T-helper 2 cell (primary cell): ENCODE measurements at regions not wholly inside any gene's neighbourhood (a gene's known extent, or its start where the extent isn't known, plus 50 kb on each side); places are given as distances from the start of the nearest gene placed in this dataset.

ENCODE experiments used
- DNase-seq, 5 experiments: peaks; one replicate each; pipeline versions ENCODE4 v3.0.0 to v3.0.0-alpha.2; 2012 to 2022

DNA sequence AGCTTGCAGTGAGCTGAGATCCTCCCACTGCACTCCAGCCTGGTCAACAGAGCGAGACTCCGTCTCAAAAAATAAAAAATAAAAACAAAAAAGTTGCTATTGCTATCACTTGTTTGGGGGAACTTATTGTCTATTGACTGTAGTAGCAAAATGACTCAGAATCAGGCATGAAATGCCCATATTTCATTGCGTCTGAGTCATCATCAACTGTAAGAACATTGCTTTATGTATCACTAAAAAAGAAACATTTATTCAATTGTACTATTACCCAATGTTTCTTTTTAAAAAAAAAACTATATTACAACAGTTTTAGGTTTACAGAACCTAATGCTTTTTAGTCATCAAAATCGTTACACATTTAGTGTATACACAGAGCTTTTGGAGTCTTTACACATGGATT lies 91.0 kb upstream of the FMN2 start:
- DNase-seq: peak in 1 of 5 experiments; percentile 70

DNA sequence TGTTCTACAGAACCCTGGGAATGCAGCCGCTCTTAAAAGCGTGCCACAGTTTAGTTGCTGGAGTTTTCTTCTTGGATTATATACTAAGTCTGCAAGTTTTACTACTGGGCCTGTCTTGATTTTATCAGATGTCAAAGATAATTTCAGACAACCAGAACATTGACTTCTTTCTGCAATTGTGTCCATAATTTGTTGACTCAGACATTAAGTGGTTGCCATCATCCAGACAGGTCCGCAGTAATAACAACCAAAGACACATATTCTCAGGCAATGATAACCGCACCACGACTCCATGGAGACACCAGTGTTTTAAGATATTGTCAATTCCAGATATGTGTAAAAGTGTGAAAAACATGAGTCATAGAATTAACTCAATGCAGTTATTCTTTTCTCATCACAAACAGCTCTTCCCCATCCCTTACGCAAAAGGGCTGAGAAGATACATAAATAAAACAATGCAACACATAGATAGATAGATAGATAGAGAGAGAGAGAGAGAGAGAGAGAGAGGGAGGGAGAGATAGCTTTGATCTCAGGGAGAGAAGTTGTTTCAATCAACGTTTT lies 90.4 kb upstream of the FMN2 start:
- peak in 1 of 5 experiments; percentile 48 for DNase-seq

DNA sequence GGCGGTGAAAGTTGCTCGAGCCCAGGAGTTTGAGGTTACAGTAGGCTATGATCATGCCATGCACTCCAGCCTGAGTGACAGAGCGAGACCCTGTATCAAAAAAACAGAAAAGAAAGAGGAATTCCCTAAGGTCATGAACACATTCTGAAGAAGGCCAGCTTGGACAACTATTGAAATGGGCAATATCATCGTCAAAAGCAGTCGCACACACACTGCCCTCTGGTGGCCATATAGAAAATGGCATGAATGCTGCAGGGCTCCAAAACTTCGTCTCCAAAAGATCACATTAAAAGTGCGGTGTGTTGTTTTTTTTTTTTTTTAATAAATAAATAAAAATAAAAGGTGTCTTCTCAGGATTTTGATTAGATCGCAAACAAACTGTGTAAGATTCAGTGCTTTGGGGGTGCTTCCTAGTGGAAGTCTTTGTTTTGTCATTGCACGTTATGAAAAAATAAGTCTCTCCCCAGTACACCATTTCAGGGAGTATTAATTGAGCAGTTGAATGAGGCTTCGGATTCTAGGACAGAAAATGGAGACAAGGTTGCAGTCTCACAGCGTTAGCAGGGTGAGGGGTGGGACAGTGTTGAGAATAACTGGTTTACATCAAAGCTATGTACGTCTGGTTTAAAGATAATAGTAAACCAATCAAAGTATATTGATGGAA lies 87.5 kb upstream of the FMN2 start:
- peak in 1 of 5 experiments; percentile 7 for DNase-seq

DNA sequence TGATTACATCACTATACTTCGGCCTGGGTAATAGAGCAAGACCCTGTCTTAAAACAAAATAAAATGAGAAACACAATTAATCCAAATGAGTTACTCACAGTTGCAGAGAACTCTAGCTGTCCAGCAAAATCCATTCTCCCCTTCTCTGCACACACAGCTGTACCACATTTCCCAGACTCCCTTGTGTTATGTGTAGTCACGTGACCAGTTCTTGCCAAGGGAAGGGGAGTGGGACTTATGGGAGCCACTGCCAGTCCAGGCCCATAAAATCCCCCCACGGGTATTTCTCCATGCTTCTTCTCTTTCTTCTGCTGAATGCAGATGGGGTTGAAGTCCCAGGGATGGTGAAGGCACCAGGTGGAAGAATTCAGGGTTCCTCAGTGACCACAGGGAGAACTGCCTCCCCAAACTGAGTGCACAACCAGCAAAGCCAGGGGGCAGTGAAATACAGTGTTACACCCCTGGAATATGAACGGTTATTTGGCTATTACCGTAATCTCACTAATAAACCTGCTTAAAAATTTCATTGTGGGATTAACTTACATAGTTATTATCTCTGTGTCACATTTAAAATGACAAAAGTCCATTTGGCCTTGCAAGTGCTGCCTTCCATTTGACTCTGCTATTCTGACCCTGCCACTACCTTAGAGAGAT lies 85.6 kb upstream of the FMN2 start:
- no peak for DNase-seq

DNA sequence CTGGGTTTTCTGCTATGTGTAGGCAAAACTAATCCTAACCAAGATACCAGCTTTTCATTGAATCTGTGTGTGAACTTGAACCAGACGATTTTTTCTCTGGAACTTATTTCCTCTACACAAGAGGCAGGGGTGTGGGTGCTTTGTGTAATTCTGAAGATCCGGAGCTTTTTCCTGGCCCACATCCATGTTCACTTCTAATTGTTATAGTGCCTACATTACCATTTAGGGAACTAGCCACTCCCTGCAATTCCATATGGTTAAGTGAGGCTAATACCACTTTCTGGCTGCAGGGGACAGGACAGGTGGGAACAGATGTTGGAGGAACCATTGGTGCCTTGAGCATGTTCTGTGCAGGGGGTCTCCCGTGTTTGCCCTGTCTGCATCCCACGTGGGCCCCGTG lies 83.4 kb upstream of the FMN2 start:
- DNase-seq: no peak

DNA sequence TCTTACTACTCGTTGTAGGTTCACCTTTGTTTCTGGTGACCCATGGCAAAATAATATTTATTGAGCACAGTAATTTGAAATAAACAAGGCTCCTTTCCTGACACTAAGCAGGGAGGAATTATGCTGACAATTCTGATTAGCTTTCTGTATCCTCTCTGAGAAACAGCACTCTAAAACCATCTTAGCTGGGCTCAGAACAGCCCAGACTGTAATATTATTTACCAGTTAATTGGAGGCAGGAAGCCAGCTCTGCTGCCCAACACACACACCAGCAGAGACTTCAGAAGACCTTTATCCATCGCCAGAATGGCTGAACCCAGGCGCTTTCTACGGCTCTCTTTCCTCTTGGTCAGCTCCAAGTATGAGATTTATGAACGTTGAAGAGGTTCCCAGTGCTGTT lies 77.6 kb upstream of the FMN2 start:
- DNase-seq: no peak

DNA sequence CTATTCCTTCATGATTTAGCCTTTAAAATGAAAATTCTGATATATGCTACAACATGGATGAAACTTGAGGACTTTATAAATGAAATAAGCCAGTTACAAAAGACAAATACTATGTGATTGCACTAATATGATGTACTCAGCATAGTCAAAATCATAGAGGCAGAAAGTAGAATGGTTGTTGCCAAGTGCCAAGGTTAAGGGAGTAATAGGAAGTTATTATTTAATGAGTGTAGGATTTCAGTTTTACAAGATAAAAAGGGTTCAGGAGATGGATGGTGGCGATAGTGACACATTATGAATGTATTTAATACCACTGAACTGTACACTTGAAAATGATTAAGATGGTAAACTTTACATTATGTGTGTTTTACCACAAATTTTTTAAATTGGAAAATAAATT lies 73.1 kb upstream of the FMN2 start:
- DNase-seq: no peak

DNA sequence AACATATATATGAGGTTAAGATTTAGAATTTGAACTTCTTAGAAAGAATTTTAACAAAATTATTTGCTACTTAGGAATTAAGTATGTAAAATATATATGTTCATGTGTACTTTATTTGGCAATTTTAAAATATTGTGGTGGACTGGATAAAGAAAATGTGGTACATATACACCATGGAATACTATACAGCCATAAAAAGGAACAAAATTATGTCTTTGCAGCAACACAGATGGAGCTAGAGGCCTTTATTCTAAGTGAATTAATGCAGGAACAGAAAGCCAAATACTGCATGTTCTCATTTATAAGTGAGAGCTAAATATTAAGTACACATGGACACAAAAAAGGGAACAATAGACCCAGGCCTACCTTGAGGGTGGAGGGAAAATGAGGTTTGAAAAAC lies 72.2 kb upstream of the FMN2 start:
- DNase-seq: no peak

DNA sequence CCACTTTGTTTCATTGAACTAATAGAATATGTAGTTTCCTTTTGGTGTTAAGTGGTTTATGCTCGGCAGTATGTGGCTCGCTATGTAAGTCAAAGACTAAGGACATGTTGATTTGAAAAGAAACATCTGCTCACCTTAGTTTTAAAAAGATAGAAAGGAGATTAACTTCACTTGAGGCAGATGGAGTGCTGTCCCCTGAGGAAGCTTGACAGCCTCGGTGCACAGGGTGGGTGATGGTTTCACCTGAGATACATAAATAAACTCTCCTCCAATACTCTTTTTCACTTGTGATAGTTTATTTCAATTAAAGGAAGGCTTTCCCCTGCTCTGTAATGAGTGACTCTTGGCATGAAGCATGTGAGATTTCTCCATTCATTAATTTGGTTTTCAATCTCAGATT lies 70.8 kb upstream of the FMN2 start:
- DNase-seq: no peak

DNA sequence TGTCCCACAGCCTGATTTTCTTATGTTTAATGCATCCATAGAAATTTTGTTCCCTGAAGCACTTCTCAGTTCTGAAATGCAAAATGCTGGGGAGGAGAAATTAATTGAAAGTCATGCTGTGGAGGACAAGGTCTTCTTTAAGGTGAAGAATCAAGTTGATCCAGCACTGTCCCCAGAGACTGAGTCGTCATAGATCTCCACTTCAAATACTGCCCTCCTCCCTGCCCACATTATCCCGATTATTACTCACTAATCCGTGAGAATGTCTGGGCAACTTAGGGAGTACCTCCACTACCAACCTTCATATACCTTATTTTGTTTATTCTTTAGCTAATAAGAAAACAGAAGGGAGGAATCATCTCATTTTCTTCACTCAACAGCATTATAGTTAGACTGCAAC lies 70.0 kb upstream of the FMN2 start:
- no peak for DNase-seq

DNA sequence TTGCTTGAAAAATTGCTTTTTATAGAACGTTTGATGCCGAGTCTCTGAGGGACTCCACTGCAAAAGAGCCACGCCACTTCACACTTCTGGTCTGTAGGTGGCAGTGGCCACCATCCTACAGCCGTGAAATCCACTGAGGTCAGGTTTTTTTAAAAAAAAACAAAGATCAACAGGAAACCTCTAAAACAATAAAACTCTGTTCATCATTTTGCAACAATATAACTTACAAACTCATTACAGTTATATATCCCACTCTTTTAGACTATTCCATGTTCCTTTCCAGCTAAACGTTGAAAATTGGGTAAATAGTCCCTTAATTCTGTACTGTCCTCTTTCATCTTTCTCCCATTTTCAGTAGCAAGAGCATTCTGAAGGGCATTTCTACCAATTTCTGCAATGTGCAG lies 64.6 kb upstream of the FMN2 start:
- DNase-seq: peak in 1 of 5 experiments; percentile 40

DNA sequence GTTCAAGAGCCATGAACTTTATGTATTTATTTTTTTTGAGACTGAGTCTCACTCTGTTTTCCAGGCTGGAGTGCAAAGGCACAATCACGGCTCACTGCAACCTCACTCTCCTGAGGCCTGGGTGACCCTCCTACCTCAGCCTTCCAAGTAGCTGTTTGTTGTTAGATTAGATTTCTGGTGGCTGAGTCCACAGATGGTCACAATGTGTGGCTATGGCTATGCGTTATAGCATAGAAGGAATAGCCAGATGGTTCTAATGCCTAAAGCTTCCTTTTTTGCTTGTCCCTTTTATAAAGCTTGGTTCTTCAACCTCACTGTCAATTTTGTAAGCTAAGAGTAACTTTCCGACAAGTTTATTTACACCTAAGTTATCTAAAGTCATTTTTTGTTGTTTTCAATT lies 62.3 kb upstream of the FMN2 start:
- DNase-seq: no peak

DNA sequence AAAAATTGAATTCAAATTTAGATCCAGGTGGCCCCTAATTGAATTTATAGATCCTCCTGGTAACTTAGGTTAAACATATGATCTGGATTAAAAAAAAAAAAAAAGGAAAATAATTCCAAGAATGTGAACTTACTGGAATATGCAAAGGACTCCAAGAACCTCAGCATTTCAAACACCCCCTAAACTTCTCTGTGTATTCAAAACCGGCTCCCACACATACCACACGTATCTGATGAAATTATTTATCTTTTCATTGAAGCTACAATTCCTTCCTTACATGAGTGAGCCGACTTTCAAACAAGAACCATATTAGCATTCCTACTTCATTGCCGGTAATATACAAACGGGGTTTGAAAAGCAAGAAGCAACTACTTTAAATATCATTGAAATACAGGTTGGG lies 61.4 kb upstream of the FMN2 start:
- DNase-seq: no peak

DNA sequence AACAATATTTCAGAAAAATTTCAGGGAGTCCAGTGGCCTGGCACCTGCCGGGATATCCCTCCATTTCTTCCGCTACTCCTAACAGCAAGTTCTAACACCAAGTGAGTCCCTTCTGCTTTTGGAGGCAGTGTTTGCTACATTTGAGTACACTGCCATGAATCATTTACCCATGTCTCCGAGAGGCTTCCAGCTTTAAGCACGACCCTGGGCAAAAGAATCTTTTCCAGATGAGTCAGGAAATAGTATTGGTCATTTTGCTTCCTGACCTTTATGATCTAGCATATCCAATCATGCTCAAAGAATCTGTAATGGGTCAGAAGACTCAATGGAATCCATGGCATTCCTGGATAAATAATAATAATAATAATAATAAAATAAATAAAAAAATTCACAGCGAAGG lies 60.7 kb upstream of the FMN2 start:
- DNase-seq: no peak

DNA sequence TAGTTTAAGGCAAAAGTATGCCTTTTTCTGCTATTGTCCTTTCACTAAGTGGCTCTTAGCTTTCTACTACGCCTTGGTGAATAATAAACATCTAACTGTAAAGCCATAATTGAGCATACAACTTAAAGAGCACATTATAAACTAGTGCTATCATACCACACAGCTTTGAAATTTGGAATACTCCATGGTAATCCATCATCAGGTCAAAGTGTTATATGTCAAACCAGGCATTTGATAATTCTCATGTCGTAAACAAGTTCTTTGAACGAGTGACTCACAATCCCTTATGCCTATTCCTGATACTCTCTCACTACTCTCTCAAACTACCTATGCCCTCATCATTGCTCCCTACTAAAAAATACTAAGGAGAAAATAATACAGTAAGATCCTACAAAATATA lies 60.3 kb upstream of the FMN2 start:
- no peak for DNase-seq

DNA sequence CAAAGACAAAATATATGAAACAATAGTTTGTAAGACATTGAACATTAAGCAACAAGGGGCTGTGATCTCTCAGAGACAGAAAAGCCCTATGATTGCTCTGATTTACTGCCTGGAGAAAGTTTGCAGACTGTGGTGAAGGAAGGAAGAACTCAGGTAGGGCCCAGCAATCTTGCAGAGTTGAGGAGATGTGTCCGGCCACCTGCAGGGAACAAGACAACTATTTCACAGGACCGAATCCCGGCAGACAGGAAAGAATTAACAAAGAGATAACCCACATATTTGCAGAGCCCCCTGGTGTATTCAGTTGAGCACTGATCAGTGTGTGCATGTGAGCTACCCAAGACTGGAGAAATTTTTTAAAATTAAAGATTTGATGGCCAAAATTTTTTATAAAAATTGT lies 58.3 kb upstream of the FMN2 start:
- DNase-seq: no peak

DNA sequence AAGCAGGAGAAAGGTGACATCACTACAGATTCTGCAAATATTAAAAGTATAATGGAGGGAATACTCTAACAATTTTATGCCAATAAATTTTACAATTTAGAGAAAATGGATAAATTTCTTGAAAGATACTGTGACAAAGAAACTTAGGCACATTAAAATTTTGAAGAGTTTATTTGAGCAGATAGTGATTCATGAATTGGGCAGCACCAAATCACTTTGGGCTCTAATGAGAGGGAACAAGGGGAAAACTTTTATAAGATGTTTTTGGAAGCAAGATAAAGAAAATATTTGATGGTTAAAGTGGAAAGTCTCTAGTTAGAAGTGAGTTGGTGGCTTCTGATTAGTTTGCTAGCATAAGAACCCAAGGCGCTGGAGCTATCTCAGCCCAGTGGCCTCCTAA lies 55.2 kb upstream of the FMN2 start:
- no peak for DNase-seq
